ENCODE measurements at regions not wholly inside any gene's neighbourhood (a gene's known extent, or its start where the extent isn't known, plus 50 kb on each side); places are given as distances from the start of the nearest gene placed in this dataset.
A peak's percentile ranks its signal among the peaks of the same experiment; 100 is the strongest.
"Not testable (repeated sequence)": the region's sequence is repeated elsewhere in the genome, so short reads cannot be mapped to it uniquely, and the experiment has no call there.

DNA sequence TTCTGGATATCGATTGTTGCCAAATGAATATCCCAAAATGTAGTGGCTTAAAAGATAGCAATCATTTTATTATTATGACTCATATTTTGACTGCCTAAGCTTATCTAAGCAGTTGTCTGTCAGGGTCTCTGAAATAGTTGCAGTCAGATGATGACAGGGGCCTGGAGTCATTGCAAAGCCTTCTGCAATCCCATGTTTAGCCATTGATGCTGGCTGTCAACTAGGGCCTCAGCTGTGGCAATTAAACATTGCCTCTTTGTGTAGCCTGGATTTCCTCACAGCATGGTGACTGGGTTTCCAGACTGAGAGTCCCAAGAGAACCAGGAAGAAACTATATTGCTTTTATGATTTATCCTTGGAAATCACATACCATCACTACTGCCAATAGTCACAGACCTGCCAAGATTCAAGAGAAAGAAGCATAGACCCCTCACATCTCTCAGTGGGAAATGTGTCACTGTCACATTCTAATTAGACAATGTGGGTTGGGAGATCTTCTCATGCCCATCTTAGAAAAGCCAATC, 227.3 kb upstream of the NOCT start:
- no peaks in the 10 kb centered on the region for H3K9me3 ChIP-seq
- ATAC-seq (no peak), DNase-seq (no peak)
- no peak overlapping the region for H3K27ac ChIP-seq
- H3K27me3 ChIP-seq: no peaks in the 10 kb centered on the region
- H3K4me3 ChIP-seq: no peak overlapping the region
- 78 to 82% methylated on average over 1 of the region's 1 CpG for WGBS, 2 donors
- intact Hi-C loops (cut with DNase I): no loop called here
- H3K4me1 ChIP-seq: no peaks in the 10 kb centered on the region
- H3K36me3 ChIP-seq: no peaks in the 10 kb centered on the region
- TF ChIP-seq, protein P1, sequence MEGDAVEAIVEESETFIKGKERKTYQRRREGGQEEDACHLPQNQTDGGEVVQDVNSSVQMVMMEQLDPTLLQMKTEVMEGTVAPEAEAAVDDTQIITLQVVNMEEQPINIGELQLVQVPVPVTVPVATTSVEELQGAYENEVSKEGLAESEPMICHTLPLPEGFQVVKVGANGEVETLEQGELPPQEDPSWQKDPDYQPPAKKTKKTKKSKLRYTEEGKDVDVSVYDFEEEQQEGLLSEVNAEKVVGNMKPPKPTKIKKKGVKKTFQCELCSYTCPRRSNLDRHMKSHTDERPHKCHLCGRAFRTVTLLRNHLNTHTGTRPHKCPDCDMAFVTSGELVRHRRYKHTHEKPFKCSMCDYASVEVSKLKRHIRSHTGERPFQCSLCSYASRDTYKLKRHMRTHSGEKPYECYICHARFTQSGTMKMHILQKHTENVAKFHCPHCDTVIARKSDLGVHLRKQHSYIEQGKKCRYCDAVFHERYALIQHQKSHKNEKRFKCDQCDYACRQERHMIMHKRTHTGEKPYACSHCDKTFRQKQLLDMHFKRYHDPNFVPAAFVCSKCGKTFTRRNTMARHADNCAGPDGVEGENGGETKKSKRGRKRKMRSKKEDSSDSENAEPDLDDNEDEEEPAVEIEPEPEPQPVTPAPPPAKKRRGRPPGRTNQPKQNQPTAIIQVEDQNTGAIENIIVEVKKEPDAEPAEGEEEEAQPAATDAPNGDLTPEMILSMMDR (IDR thresholded peaks at IDR 0.05): no peak

DNA sequence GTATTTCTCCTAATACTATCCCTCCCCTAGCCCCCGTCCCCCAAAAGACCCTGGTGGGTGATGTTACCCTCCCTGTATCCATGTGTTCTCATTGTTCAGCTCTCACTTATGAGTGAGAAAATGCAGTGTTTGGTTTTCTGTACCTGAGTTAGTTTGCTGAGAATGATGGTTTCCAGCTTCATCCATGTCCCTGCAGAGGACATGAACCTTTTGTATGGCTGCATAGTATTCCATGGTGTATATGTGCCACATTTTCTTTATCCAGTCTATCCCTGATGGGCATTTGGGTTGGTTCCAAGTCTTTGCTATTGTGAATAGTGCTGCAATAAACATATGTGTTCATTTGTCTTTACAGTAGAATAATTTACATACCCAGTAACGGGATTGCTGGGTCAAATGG, 235.8 kb upstream of the NOCT start:
- intact Hi-C loops (cut with DNase I); H3K4me1 ChIP-seq; H3K4me3 ChIP-seq; ATAC-seq; H3K36me3 ChIP-seq; H3K27me3 ChIP-seq; H3K27ac ChIP-seq; DNase-seq: not testable (repeated sequence)
- 97 to 98% methylated on average over 2 of the region's 2 CpGs for WGBS, 2 donors
- H3K9me3 ChIP-seq: peaks cover 0 to 18% (median 0%) of the 10 kb centered on the region in 11 donors

DNA sequence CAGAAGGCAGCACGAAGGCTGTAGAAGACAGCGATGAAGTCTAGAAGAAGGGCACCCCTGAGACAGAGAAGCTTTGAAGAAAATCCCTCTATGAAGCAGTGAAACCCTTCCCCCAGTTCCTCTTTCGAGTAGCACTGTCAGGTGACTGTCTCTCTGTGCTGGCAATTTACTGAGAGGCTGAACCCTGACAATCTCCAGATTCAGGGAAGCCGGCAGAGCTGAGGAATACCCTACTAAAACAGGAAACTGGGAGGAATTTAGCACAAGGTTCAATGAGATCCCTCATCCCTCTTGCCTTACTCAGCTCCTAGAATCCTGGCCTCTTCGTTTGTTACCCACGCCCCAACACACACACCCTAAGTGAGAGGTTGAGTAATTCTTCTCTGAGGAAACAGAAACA, 239.7 kb upstream of the NOCT start:
- Histone ChIP-seq H3K27me3 (no peaks in the 10 kb centered on the region), H3K4me1 (no peaks in the 10 kb centered on the region), H3K27ac (no peak overlapping the region), H3K9me3 (peaks cover 0 to 12% (median 0%) of the 10 kb centered on the region in 11 donors), H3K4me3 (no peak overlapping the region), H3K36me3 (no peaks in the 10 kb centered on the region)
- ATAC-seq: peak in 3 of 8 donors; percentile 19 to 34 (median 23)
- TF ChIP-seq, protein P1 (IDR thresholded peaks at IDR 0.05): no peak
- intact Hi-C loops (cut with DNase I): no loop called here
- no peak for DNase-seq
- 41 to 46% methylated on average over 6 of the region's 6 CpGs for WGBS, 2 donors

DNA sequence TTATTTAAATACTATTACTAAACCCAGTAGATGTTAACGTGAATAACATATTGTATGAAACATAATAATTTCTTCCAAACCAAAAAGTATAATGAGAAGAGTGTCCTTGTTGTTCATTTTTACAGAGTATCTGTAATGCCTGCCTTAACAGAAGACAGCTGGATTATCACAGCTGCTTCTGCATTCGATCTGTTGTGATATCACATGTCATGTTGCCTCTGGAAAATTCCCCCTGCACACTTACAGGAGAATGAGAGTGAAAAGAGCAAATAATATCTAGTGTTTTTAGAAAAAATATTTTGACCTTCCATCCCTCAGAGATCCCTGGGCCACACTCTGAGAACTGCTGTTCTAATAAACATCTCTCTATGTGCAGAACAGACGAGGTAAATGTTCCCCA, 240.1 kb upstream of the NOCT start:
- TF ChIP-seq, protein P1 (IDR thresholded peaks at IDR 0.05): no peak
- 49 to 68% methylated on average over 3 of the region's 3 CpGs for WGBS, 2 donors
- no peaks in the 10 kb centered on the region for H3K27me3 ChIP-seq
- no peak for ATAC-seq
- H3K4me3 ChIP-seq: no peak overlapping the region
- no peaks in the 10 kb centered on the region for H3K36me3 ChIP-seq
- H3K27ac ChIP-seq: no peak overlapping the region
- H3K4me1 ChIP-seq: no peaks in the 10 kb centered on the region
- H3K9me3 ChIP-seq: peaks cover 0 to 8% (median 0%) of the 10 kb centered on the region in 11 donors
- no peak for DNase-seq
- intact Hi-C loops (cut with DNase I): no loop called here

DNA sequence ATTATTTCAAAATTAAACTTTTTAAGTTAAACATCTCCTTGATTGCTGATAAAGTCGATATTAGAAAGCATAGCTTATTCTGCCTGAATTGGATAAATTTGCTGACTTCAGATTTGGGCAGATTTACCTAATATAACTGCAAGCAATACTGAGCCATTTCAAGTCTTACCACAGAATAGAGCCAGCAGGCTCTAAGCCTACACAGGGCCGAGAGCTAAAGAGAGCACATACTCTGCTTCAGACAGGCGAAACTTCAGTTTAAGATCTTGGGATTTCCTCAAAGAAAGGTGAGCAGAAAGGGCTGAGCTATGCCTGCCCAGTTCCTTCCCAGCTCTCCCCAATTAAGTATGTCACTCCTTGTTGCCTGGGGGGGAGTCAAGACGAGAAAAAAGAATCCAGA, 240.6 kb upstream of the NOCT start:
- Histone ChIP-seq H3K4me1 (no peaks in the 10 kb centered on the region), H3K36me3 (no peaks in the 10 kb centered on the region), H3K4me3 (no peak overlapping the region), H3K27ac (no peak overlapping the region), H3K9me3 (peaks cover 0 to 4% (median 0%) of the 10 kb centered on the region in 11 donors), H3K27me3 (no peaks in the 10 kb centered on the region)
- 77 to 92% methylated on average over 4 of the region's 4 CpGs for WGBS, 2 donors
- TF ChIP-seq, protein P1 (IDR thresholded peaks at IDR 0.05): no peak
- DNase-seq (no peak), ATAC-seq (no peak)
- intact Hi-C loops (cut with DNase I): no loop called here

DNA sequence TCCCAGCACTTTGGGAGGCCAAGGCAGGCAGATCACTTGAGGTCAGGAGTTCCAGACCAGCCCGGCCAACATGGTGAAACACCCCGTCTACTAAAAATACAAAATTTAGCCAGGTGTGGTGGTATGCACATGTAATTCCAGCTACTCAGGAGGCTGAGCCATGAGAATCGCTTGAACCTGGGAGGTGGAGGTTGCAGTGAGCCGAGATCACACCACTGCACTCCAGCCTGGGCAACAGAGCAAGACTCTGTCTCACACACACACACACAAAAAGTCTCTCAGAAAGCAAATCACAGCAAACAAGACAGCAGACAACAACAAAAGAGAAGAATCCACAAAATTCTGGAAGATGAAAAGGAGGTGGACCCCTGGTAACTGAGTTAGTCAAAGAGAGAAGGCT, 241.5 kb upstream of the NOCT start:
- H3K36me3 ChIP-seq; H3K4me1 ChIP-seq; H3K27ac ChIP-seq; ATAC-seq; intact Hi-C loops (cut with DNase I); H3K9me3 ChIP-seq; H3K27me3 ChIP-seq; DNase-seq; H3K4me3 ChIP-seq: not testable (repeated sequence)
- 94 to 96% methylated on average over 4 of the region's 4 CpGs for WGBS, 2 donors

Data from heart right ventricle (tissue), 16 donors.